ENCODE measurements at regions not wholly inside any gene's neighbourhood (a gene's known extent, or its start where the extent isn't known, plus 50 kb on each side); places are given as distances from the start of the nearest gene placed in this dataset.

DNA sequence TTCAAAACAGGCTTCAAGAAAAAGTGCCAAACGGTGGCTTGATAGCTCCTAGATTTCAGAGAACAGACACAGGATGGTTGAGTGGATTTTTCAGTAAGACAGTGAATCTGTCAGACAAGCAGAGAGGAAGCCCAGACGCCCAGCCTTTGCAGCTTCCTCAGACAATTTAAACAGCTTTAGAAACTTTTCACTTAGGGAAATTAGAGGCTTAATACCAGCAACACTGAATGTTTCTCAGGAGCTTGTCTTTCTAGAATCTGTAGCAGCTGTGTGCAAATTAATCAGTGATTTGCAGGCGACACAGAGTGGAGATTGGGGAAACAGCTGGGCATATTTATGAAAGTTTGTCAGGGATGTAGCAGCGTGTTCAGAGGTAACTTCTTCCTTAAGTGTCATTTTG, 362.1 kb downstream of the GALC start:
- TF ChIP-seq, protein P1, sequence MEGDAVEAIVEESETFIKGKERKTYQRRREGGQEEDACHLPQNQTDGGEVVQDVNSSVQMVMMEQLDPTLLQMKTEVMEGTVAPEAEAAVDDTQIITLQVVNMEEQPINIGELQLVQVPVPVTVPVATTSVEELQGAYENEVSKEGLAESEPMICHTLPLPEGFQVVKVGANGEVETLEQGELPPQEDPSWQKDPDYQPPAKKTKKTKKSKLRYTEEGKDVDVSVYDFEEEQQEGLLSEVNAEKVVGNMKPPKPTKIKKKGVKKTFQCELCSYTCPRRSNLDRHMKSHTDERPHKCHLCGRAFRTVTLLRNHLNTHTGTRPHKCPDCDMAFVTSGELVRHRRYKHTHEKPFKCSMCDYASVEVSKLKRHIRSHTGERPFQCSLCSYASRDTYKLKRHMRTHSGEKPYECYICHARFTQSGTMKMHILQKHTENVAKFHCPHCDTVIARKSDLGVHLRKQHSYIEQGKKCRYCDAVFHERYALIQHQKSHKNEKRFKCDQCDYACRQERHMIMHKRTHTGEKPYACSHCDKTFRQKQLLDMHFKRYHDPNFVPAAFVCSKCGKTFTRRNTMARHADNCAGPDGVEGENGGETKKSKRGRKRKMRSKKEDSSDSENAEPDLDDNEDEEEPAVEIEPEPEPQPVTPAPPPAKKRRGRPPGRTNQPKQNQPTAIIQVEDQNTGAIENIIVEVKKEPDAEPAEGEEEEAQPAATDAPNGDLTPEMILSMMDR (IDR thresholded peaks at IDR 0.05): no peak
- TF ChIP-seq POLR2A (IDR thresholded peaks at IDR 0.05): no peak

Data from adrenal gland (tissue), 5 donors.